ENCODE measurements at regions not wholly inside any gene's neighbourhood (a gene's known extent, or its start where the extent isn't known, plus 50 kb on each side); places are given as distances from the start of the nearest gene placed in this dataset.

DNA sequence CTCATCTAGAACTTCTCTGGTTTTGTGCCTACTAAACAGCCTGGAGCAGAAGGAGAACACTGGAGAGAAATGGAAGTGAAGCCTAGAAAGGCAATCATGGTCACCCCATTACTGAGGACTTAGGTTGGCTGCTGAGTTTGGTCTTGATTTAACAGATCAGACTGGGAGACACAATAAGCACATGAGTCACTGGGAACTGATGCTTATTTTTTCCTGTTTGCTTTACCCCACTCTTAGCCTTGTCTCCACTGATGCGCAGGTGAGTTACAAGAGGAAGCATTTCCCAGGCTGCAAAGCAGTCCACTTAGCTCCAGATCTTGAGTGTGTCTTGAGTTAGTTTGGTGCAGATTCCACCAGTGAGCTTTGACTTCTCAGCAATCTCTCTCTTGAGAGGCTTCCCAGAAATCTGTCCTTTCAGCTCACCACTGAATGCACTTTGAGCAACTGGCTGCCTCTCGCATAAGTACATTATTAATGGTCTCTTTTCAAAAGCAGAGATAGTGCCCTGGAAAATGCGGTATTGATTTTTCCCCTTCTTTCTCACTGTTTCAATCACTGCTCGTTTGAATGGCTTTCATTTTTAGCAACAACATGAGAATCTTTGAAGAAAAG is 390.2 kb upstream of the SETBP1 start:
- H3K27ac ChIP-seq (ENCODE audit: low read depth, low read length): no peak overlapping the region
- H3K36me3 ChIP-seq (ENCODE audit: control insufficient read depth in 5 of 5, insufficient read depth in 5 of 5, low read length in 5 of 5): no peaks in the 10 kb centered on the region
- H3K27me3 ChIP-seq (ENCODE audit: control insufficient read depth in 5 of 5, insufficient read depth in 4 of 5, low read length in 5 of 5): no peaks in the 10 kb centered on the region
- H3K9ac ChIP-seq (ENCODE audit: low read length in 5 of 5): no peak overlapping the region
- no peaks in the 10 kb centered on the region for H3K4me1 ChIP-seq (ENCODE audit: control insufficient read depth in 5 of 5, insufficient read depth in 5 of 5, low read length in 5 of 5)
- no peaks in the 10 kb centered on the region for H3K9me3 ChIP-seq (ENCODE audit: control insufficient read depth in 5 of 5, low read length in 5 of 5)
- H3K4me3 ChIP-seq (ENCODE audit: low read depth in 1 of 5, low read length in 5 of 5): no peak overlapping the region

DNA sequence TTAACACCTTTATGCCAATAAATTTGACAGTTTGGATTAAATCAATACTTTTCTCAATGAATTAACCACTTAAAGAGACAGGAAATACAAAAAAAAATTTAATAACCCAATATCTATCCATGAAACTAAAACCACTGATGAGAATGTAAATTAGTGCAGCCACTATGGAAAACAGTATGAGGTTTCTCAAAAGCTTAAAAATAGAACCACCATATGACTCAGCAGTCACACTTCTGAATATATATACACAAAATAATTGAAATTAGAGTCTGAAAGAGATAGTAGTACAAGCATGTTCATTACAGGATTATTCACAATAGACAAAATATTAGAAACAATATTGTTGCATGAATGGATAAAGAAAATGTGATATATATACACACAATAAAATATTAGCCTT is 382.1 kb upstream of the SETBP1 start:
- Histone ChIP-seq H3K4me3 (ENCODE audit: low read depth in 1 of 5, low read length in 5 of 5) (no peak overlapping the region), H3K9ac (ENCODE audit: low read length in 5 of 5) (no peak overlapping the region), H3K36me3 (ENCODE audit: control insufficient read depth in 5 of 5, insufficient read depth in 5 of 5, low read length in 5 of 5) (no peaks in the 10 kb centered on the region), H3K27me3 (ENCODE audit: control insufficient read depth in 5 of 5, insufficient read depth in 4 of 5, low read length in 5 of 5) (no peaks in the 10 kb centered on the region), H3K4me1 (ENCODE audit: control insufficient read depth in 5 of 5, insufficient read depth in 5 of 5, low read length in 5 of 5) (no peaks in the 10 kb centered on the region), H3K27ac (ENCODE audit: low read depth, low read length) (no peak overlapping the region), H3K9me3 (ENCODE audit: control insufficient read depth in 5 of 5, low read length in 5 of 5) (peaks cover 0 to 4% (median 0%) of the 10 kb centered on the region in 5 donors)

DNA sequence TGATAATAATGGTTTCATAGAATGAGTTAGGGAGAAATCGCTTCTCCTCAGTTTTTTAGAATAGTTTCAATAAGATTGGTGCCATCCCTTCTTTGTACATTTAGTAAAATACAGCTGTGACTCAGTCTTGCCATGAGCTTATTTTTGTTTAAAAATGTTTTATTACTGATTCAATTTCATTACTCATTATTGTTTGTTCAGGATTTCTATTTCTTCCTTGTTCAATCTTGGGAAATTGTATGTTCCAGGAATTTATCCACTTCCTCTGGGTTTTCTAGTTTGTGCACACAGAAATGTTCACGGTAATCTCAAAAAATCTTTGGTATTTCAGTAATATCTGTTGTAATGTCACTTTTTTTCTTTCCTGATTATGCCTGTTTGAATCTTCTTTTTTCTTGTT is 371.5 kb upstream of the SETBP1 start:
- Histone ChIP-seq H3K27ac (ENCODE audit: low read depth, low read length) (no peak overlapping the region), H3K4me3 (ENCODE audit: low read depth in 1 of 5, low read length in 5 of 5) (no peak overlapping the region), H3K36me3 (ENCODE audit: control insufficient read depth in 5 of 5, insufficient read depth in 5 of 5, low read length in 5 of 5) (no peaks in the 10 kb centered on the region), H3K9me3 (ENCODE audit: control insufficient read depth in 5 of 5, low read length in 5 of 5) (peaks cover 0 to 2% (median 0%) of the 10 kb centered on the region in 5 donors), H3K4me1 (ENCODE audit: control insufficient read depth in 5 of 5, insufficient read depth in 5 of 5, low read length in 5 of 5) (no peaks in the 10 kb centered on the region), H3K27me3 (ENCODE audit: control insufficient read depth in 5 of 5, insufficient read depth in 4 of 5, low read length in 5 of 5) (no peaks in the 10 kb centered on the region), H3K9ac (ENCODE audit: low read length in 5 of 5) (no peak overlapping the region)

DNA sequence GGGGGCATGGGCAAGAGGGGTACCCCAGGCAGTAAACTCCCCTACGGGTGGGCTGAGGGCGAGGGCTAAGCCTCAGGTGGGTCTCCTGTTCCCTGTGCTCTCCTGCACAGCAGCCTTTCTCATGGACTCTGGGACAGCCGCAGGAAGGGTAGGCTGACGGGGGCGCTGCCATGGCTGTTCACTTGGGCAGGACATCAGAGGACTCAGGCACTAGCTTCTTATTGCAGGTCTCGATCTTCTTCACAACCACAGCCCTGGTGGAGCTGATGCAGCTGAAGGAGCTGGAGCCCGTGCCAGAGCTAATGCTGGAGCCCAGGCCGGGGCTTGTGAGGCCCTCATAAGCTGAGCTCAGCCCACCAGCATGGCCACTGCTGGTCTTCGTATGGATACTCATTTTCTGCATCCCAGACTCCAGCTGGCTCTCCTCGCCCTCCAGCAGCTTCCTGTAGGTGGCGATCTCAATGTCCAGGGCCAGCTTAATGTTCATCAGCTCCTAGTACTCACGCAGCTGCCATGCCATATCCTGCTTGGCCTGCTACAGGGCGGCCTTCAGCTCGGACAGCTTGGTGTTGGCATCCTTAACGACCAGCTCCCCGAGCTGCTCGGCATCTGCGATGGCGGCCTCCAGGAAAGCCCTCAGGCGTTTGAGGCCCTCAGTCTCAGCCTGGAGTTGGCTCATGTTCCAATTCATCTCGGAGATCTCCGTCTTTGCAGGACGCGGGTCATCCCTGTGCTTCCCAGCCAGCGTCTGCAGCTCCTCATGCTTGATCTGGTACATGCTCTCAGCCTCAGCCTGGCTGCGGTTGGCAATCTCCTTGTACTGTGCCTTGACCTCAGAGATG is 359.8 kb upstream of the SETBP1 start:
- Histone ChIP-seq H3K4me3 (ENCODE audit: low read depth in 1 of 5, low read length in 5 of 5) (no peak overlapping the region), H3K36me3 (ENCODE audit: control insufficient read depth in 5 of 5, insufficient read depth in 5 of 5, low read length in 5 of 5) (no peaks in the 10 kb centered on the region), H3K9ac (ENCODE audit: low read length in 5 of 5) (no peak overlapping the region), H3K27me3 (ENCODE audit: control insufficient read depth in 5 of 5, insufficient read depth in 4 of 5, low read length in 5 of 5) (no peaks in the 10 kb centered on the region), H3K27ac (ENCODE audit: low read depth, low read length) (no peak overlapping the region), H3K9me3 (ENCODE audit: control insufficient read depth in 5 of 5, low read length in 5 of 5) (no peaks in the 10 kb centered on the region), H3K4me1 (ENCODE audit: control insufficient read depth in 5 of 5, insufficient read depth in 5 of 5, low read length in 5 of 5) (peaks cover 0 to 8% (median 4%) of the 10 kb centered on the region in 5 donors)

DNA sequence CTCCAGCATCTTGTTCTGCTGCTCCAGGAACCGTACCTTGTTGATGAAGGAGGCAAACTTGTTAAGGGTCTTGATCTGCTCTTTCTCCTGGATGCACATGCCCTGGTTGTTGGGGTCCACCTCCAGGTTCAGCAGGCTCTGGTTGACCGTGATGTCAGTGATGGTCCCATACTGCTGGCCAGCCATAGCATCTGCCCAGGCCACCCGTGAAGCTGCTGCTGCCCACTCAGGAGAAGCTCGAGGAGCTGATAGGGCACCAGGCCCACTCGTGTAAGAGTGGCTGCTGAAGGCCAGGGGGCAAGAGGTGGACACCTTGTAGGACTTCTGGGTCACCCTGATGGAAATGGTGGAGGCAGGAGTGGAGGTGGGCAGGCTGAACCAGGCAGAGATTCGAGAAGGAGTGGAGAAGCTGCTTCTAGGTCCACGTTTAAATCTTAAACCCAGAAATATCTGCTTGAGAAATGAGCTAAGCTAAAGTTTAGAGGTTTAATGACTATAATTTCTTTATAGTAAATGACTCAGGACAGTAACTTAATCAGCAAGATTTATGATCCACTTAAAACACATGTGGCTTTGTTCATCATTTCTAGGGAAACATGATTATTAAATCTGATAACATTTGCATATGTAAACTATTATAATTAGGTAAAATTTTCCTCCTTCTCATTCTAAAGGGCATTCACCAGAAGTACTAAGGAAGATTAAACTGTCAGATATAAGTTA is 358.7 kb upstream of the SETBP1 start:
- H3K27ac ChIP-seq (ENCODE audit: low read depth, low read length): no peak overlapping the region
- H3K4me1 ChIP-seq (ENCODE audit: control insufficient read depth in 5 of 5, insufficient read depth in 5 of 5, low read length in 5 of 5): peaks cover 0 to 8% (median 4%) of the 10 kb centered on the region in 5 donors
- H3K36me3 ChIP-seq (ENCODE audit: control insufficient read depth in 5 of 5, insufficient read depth in 5 of 5, low read length in 5 of 5): no peaks in the 10 kb centered on the region
- no peaks in the 10 kb centered on the region for H3K9me3 ChIP-seq (ENCODE audit: control insufficient read depth in 5 of 5, low read length in 5 of 5)
- H3K27me3 ChIP-seq (ENCODE audit: control insufficient read depth in 5 of 5, insufficient read depth in 4 of 5, low read length in 5 of 5): no peaks in the 10 kb centered on the region
- no peak overlapping the region for H3K4me3 ChIP-seq (ENCODE audit: low read depth in 1 of 5, low read length in 5 of 5)
- no peak overlapping the region for H3K9ac ChIP-seq (ENCODE audit: low read length in 5 of 5)

DNA sequence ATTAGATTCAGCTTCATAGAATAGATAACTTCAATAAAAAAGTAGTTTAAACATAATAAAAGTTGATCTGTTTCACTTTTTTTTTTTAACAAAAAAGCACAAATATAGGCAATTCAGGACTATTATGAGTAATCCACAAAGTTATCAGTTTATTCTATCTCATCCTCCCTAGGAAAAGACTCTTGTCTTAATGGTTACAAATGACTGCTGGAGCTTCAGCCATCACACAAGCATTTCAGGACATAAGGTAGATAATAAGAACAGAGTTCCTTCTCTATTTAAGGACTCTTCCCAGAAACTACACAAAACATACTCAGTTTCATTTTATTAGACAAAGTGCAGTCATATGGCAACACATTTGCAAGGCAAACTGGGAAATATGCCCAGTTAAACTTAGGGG is 357.6 kb upstream of the SETBP1 start:
- Histone ChIP-seq H3K9ac (ENCODE audit: low read length in 5 of 5) (no peak overlapping the region), H3K9me3 (ENCODE audit: control insufficient read depth in 5 of 5, low read length in 5 of 5) (no peaks in the 10 kb centered on the region)

DNA sequence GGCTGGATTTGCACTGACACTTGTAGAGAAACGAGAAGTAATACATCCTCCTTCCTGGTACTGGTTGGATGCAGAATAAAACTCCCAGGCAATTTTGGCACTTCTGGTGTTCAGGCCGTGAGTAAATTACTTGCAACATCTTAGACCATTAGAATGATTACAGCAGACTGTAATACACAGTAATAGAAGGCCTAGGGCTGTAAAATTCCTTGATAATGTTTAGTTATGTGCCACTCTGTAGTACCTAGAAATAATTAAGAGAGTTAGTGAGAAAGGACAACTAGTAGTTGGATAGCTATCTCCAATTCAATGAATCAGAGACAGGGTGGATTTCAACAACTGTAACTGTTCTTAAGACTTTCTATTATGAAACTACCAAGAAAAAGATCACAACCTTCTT is 356.3 kb upstream of the SETBP1 start:
- no peaks in the 10 kb centered on the region for H3K36me3 ChIP-seq (ENCODE audit: control insufficient read depth in 5 of 5, insufficient read depth in 5 of 5, low read length in 5 of 5)
- H3K4me1 ChIP-seq (ENCODE audit: control insufficient read depth in 5 of 5, insufficient read depth in 5 of 5, low read length in 5 of 5): peaks cover 0 to 8% (median 4%) of the 10 kb centered on the region in 5 donors
- H3K27me3 ChIP-seq (ENCODE audit: control insufficient read depth in 5 of 5, insufficient read depth in 4 of 5, low read length in 5 of 5): no peaks in the 10 kb centered on the region
- H3K4me3 ChIP-seq (ENCODE audit: low read depth in 1 of 5, low read length in 5 of 5): no peak overlapping the region
- no peak overlapping the region for H3K9ac ChIP-seq (ENCODE audit: low read length in 5 of 5)
- no peak overlapping the region for H3K27ac ChIP-seq (ENCODE audit: low read depth, low read length)
- no peaks in the 10 kb centered on the region for H3K9me3 ChIP-seq (ENCODE audit: control insufficient read depth in 5 of 5, low read length in 5 of 5)

More for the DNA sequence above, 357.6 kb upstream of the SETBP1 start:
- Histone ChIP-seq H3K4me1 (ENCODE audit: control insufficient read depth in 5 of 5, insufficient read depth in 5 of 5, low read length in 5 of 5) (peaks cover 0 to 8% (median 4%) of the 10 kb centered on the region in 5 donors), H3K27me3 (ENCODE audit: control insufficient read depth in 5 of 5, insufficient read depth in 4 of 5, low read length in 5 of 5) (no peaks in the 10 kb centered on the region), H3K36me3 (ENCODE audit: control insufficient read depth in 5 of 5, insufficient read depth in 5 of 5, low read length in 5 of 5) (no peaks in the 10 kb centered on the region), H3K4me3 (ENCODE audit: low read depth in 1 of 5, low read length in 5 of 5) (no peak overlapping the region), H3K27ac (ENCODE audit: low read depth, low read length) (no peak overlapping the region)

DNA sequence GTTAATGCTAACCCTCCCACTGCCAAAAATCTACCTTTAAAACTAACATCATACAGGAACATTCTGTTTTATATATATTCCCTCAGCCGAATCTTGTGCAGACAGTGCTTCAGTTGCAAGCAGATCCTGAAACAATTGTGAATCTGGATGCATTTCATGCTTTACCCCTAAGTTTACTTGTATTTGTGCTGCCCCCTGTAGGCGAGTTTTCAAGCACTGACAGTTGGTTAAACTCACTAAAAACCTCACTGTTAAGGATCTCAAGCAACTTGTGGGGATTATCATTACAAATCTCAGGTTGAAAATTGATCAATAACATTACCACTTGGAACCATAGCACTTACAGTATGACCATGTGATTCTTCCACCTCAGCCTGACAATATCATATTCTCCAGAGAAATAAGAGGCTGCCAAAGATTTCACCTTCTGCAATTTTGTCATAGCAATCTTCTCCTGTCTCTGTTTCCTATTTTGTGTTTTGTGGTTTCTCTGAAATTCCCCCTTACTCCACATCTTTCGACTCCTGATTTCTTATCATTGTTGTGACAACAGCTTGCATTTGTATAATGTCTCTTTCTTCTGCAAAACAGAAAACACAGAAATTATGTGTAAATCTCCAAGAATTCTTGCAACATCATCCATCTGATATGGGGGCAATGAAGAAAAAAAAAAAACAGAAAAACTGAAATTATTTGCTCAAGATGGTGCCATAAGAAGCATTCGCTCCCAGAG is 354.6 kb upstream of the SETBP1 start:
- H3K4me3 ChIP-seq (ENCODE audit: low read depth in 1 of 5, low read length in 5 of 5): no peak overlapping the region
- peaks cover 0 to 8% (median 4%) of the 10 kb centered on the region in 5 donors for H3K4me1 ChIP-seq (ENCODE audit: control insufficient read depth in 5 of 5, insufficient read depth in 5 of 5, low read length in 5 of 5)
- no peak overlapping the region for H3K27ac ChIP-seq (ENCODE audit: low read depth, low read length)
- no peaks in the 10 kb centered on the region for H3K9me3 ChIP-seq (ENCODE audit: control insufficient read depth in 5 of 5, low read length in 5 of 5)
- H3K27me3 ChIP-seq (ENCODE audit: control insufficient read depth in 5 of 5, insufficient read depth in 4 of 5, low read length in 5 of 5): no peaks in the 10 kb centered on the region
- no peak overlapping the region for H3K9ac ChIP-seq (ENCODE audit: low read length in 5 of 5)
- no peaks in the 10 kb centered on the region for H3K36me3 ChIP-seq (ENCODE audit: control insufficient read depth in 5 of 5, insufficient read depth in 5 of 5, low read length in 5 of 5)

DNA sequence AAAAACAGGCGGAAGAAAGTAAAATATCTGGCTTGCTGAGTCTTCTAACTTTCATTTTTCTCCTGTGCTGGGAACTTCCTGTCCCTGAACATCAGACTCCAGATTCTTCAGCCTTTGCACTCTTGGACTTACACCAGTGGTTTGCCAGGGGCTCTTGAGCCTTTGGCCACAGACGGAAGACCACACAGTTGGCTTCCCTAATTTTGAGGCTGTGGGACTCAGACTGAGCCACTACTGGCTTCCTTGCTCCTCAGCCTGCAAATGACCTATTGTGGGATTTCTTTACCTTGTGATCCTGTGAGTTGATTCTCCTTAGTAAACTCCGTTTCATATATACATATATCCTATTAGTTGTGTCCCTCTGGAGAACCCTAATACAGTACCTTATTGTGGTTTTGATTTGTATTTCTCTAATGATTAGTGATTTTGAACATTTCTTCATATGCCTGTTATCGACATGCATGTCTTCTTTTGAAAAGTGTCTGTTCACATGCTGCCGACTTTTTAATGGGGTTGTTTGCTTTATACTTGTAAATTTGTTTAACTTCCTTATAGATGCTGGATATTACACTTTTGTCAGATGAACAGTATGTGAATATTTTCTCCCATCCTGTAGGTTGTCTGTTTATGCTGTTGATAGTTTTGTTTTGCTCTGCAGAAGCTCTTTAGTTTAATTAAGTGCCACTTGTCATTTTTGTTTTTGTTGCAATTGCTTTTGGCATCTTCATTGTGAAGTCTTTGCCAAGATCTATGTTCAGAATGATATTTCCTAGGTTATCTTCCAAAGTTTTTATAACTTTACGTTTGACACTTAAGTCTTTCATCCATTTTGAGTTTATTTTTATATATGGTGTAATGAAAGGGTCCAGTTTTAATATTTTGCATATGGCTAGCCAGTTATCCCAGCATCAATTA is 348.8 kb upstream of the SETBP1 start:
- Histone ChIP-seq H3K4me1 (ENCODE audit: control insufficient read depth in 5 of 5, insufficient read depth in 5 of 5, low read length in 5 of 5) (no peaks in the 10 kb centered on the region), H3K36me3 (ENCODE audit: control insufficient read depth in 5 of 5, insufficient read depth in 5 of 5, low read length in 5 of 5) (no peaks in the 10 kb centered on the region), H3K4me3 (ENCODE audit: low read depth in 1 of 5, low read length in 5 of 5) (no peak overlapping the region), H3K9ac (ENCODE audit: low read length in 5 of 5) (no peak overlapping the region), H3K27me3 (ENCODE audit: control insufficient read depth in 5 of 5, insufficient read depth in 4 of 5, low read length in 5 of 5) (no peaks in the 10 kb centered on the region), H3K27ac (ENCODE audit: low read depth, low read length) (no peak overlapping the region), H3K9me3 (ENCODE audit: control insufficient read depth in 5 of 5, low read length in 5 of 5) (no peaks in the 10 kb centered on the region)

Measured in subcutaneous abdominal adipose tissue (tissue), 5 donors.